ENCODE measurements at regions not wholly inside any gene's neighbourhood (a gene's known extent, or its start where the extent isn't known, plus 50 kb on each side); places are given as distances from the start of the nearest gene placed in this dataset.

GRCh38 chr20:24389686-24390085, 79.7 kb upstream of the SYNDIG1 start:
- TF ChIP-seq CTCF (IDR thresholded peaks at IDR 0.05) (no peak), POLR2A (IDR thresholded peaks at IDR 0.05) (no peak)

Data from upper lobe of left lung (tissue), 4 donors.